Dedifferentiated amniotic fluid mesenchymal stem cell (primary cell): ENCODE measurements at regions not wholly inside any gene's neighbourhood (a gene's known extent, or its start where the extent isn't known, plus 50 kb on each side); places are given as distances from the start of the nearest gene placed in this dataset.

Experiments
- DNase-seq: peaks from one replicate; pipeline ENCODE4 v3.0.0-alpha.2; 2016; ENCODE audit errors: extremely low spot score

GRCh38 chr2:196224756-196225155, 53.4 kb upstream of the STK17B start:
- no peak for DNase-seq

DNA sequence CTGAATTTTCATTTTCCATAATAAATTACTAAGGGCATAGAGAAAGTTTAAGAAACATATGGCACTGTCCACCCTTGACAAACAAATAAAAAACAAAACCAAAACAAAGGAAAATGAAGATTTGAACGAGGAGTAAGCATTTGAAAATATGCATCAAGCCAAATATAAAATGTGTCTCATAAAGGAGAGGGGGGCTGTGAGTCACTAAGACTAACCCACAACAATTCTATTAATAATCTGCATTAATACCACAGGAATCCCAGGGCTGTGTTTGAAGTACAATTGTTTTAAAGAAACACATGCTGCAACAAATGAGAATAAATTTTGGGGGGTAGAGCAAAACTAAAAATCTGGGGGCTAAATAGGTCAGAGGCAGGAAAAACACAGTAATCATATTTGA, 53.8 kb upstream of the STK17B start:
- DNase-seq = no peak

- no peak for DNase-seq
Measured at GRCh38 chr2:196226058-196226706, 54.8 kb upstream of the STK17B start.

DNA sequence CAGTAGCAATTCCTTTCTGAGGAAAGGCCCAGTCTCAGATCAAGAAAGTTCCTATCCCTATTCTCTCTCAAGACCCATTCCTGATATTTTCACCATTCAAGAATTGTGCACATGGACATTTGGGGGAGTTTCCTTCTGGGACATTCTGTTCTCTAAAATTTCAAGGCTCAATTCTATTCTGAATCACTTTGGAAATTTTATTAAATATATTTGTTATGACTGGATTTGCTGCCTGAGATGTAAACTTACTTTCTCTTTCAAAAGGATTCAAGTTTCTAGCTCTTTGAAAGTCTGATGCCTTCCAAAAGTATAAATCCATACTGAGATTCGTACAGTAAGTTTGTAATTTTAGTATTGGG, 55.3 kb upstream of the STK17B start:
- DNase-seq = no peak

GRCh38 chr2:196229013-196229412, 57.6 kb upstream of the STK17B start:
- DNase-seq = no peak

DNA sequence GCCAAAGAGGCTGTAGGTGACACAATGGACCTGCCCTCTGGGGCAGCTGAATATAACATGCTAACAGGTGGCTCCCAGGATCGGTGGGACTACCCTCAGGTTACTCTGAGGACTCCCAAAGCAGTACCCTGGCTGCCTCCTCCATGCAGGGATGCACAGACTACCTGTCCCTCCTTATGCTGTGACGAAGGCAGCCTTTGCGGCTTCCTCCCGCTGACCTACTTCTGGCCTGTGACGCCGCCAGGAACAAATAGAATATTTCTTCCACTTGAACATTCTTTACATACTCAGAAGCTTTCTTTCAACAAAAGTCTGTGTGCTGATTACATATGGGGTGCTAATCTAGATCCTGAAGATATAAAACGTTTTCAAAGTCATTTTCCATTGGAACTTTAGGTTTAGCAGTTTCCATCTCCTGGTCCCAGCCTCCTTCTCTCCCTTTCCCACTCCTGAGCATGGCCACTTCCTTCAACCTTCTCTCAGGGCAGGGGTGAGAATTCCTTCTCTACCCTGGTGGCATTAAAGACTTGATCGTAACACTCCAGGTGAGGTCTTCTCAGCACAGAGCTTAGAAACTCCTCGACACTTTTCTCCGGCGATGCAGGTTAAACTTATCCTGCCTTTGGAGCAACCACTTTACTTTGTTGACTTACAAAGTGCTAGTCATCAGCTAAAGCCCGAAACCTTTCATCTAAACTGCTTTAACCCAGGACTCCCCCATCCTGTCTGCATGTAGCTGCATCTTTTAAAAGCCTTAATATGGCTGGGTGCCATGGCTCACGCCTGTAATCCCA, 58.9 kb upstream of the STK17B start:
- DNase-seq = no peak

- DNase-seq = peak; percentile 90
Measured at GRCh38 chr2:196233021-196233804, 61.8 kb upstream of the STK17B start.

DNA sequence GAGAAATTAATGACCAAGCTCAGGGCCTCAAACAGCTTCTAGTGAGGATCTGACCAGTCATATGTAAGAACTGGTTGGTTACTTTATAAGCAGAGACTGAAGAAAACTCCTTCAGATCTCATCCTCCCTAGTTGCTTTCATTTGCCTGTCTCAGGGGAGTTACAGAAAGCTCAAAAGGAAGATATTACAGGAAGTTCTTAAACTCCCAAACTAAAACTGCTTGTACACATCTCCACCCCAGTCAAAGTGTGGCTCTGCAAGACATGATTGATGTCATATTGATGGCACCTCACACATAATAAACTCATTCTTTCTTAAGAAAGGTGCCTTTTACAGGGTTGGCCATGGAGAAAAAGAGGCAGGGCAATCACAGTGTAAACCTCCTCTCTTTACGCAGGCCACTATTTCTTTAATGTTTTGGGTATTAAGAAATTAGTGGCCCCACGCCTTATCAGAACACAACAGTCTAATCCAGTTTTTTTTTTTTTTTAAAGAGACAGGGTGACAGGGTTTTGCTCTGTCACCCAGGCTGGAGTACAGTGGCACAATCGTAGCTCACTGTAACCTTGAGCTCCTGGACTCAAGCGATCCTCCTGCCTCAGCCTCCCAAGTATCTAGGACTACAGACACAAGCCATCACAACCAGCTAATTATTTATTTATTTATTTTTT, 62.6 kb upstream of the STK17B start:
- DNase-seq = no peak

GRCh38 chr2:196234672-196235071, 63.3 kb upstream of the STK17B start:
- DNase-seq = peak; percentile 78

GRCh38 chr2:196238836-196239380, 67.5 kb upstream of the STK17B start:
- DNase-seq = no peak

DNA sequence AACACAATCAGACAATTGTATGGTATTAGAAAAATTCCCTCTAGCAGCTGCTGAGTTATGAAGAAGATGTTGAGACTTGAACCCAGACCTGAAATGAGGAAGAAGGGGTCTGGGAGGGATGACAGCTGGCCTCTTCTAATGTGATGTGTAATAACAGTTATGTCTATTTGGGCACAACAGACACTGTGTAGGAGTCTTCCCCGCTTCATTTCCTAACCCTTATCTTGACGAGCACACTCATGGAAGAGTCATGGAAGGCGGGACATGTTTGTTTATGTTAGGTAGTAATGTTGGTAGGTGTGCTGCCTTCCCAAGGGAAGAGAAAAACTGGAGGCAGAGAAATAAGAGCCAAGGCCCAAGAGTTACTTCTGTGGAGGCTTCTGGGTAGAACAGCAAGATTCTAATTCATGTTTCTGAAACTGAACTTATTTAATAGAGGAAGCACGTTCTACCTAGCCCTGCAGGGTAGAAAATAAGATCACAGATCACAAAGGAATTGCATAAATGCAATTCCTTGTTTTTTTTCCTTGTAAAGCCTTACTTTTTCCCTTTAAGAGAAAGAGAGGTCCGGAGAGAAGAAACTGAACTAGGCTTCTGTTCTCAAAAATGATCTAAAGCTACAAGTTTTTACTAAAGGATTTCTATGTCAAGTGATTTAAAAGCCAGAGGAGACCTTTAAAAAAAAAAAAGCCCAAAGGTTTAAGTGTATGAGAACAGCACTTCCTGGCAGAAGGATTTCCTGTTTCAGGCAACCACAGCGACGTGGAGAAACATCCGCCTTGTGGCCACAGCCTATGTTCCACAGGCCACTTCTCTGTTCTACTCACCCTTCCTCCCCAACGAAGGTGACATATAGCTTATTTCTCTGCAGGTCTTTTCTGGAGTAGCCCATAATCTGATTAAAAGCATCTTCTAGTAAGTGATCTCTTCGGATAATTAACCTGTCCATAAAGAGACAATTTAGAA, 68.5 kb upstream of the STK17B start:
- no peak for DNase-seq

DNA sequence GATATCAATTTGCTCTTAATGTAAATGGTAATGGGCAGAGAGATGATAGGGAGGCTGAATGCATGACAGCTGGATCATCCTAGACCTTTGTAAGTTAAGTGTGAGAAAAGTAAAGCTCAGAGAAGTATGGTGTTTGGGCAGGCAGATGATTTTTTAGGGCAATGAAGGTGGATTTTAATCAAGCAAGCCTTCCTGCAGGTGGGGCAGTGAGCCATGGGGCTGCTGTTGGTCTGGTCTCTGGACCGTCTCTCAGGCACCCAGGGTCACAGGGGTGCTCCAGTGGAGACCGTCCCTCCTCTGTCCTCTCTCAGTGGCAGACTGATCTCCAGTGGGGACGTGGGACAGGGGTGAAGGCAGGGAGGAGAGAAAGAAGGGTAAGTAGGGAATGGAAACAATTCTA, 69.8 kb upstream of the STK17B start:
- DNase-seq = no peak

DNA sequence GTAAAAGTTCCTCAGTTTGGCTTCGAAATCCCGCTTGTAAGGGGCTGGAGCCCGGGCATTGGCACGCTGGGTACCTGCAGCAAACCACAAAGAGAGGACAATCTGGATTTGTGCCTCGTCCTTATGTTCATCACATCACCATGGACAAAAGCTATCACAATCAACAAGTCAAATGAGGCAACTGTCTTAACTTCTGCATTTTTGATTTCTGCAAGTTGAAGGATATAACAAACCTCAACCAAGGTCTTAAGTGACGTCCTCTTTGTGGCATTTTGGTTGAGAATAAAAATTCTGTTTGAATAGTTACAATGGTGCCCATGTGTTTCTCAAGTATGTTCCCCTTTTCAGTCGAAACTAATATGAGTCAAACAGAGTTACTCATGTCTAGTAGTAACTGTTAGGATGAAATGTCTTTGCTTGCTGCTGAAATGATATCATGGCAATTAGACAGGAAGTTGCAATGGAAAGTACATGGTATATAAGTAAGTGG, 70.8 kb upstream of the STK17B start:
- no peak for DNase-seq

- DNase-seq = no peak
Measured at GRCh38 chr2:196244516-196244915, 73.1 kb upstream of the STK17B start.

GRCh38 chr2:196244966-196245365, 73.6 kb upstream of the STK17B start:
- no peak for DNase-seq

DNA sequence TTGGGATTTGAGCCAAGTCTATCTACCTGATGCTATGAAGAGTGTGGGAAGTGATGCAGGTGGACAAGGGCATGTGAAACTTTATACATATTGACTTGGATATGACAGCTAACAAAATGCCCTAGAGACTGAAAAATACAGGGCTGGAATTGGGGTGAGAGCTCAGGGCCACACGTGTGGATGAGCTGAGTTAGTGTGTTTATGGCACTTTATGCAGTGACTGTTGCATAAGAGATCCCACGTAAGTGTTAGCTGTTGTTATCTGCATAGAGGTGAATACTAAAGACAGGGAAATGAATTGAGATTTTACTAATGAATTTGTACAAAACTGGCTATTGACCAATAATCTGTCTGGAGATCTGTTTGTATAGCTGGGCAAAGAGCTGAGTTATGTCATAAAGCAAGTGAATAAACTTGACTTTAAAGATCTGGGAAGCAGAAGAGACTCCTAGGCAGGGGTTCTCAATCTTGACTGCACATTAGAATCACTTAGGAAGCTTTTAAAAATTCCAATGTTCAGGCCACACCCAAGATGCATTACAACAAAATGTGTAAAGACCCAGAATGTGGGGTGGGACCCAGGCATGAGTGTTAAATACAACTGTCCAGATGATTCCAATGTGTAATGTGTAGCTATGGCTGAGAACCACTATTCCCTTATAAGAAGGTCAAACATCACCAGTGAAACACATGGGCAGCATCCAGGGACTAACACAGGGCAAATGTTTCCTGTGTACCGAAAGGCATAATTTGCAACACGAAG, 74.2 kb upstream of the STK17B start:
- no peak for DNase-seq

- peak; percentile 52 for DNase-seq
Measured at GRCh38 chr2:196247114-196247975, 76.0 kb upstream of the STK17B start.

DNA sequence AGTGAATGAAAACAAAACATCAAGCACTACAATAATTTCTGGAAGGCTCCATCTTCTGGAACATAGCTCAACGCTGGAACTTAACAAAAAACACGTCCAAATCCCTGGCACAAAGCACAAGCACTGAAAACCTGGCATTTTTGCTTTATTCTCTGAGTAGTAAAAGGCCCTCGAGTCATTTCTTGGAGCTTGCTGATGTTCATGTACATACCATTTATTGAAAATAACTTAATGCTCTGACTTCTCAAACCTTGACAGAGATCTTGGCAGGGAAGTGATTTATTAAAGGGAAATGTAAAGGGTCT, 76.5 kb upstream of the STK17B start:
- no peak for DNase-seq

DNA sequence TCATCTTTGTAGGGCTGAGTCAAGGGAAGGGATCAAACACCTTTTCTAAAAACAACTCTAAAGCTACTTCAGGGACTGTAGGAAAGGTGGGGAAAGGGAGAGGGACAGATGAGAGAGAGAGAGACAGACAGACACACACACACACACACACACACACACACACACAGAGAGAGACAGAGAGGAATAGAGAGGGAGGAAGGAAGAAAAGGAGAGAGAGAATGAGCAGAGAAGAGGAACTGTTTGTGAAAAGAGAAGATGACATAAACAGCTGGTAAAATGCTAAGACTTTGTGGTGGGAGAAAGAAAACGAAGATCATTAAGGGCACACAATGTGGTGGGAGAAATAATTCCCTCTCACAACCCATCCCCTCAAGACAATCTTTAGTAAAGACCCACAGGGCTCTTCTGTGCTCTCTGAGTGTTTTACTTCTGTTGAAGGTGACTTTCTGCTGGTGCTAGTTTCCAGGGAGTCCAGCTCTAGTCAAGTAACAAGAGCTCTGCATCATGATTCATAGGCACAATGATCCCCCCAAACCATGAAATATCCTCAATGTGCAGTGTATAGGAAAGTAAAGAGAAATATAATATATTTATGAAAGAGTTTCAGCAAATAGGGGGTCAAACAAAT, 77.2 kb upstream of the STK17B start:
- DNase-seq = no peak
